Endothelial cell of umbilical vein (primary cell): ENCODE measurements at regions not wholly inside any gene's neighbourhood (a gene's known extent, or its start where the extent isn't known, plus 50 kb on each side); places are given as distances from the start of the nearest gene placed in this dataset.

Source experiments
- BruUV-seq: library from RNA; stranded (reverse); fragments of 400-500 nt; replicated peaks from 2 replicates; lab custom pipeline; 2021; lab: Mats Ljungman, UMichigan
- CTCF ChIA-PET: fragments of 300-600, 350-600 bp; sonication (Branson Sonifier 250); formaldehyde crosslinking; loops from one replicate; lab custom pipeline; 2021; ENCODE audit warnings: antibody characterized with exemption, inconsistent platforms; lab: Charles Lee
- POLR2A ChIA-PET: fragments of 300-600, 350-600 bp; sonication (Branson Sonifier 250); formaldehyde crosslinking; loops from one replicate; lab custom pipeline; 2021; ENCODE audit warnings: antibody characterized with exemption, inconsistent platforms; lab: Charles Lee
- DNase-seq: peaks from one replicate; pipeline ENCODE4 v3.0.0-alpha.2; 2011; ENCODE audit warnings: low read depth, low spot score
- FAIRE-seq: peaks from 2 replicates; lab custom pipeline; 2011; peaks lifted over from hg19 to GRCh38; lab: Jason Lieb, UNC
- H2AFZ ChIP-seq: 2 replicates; pipeline ENCODE4 v1.6.0; 2012; ENCODE audit warnings: low read depth, low read length, control low read depth, inconsistent platforms
- H3K27ac ChIP-seq: 2 replicates; pipeline ENCODE4 v1.5.1; 2011; ENCODE audit warnings: low read depth, mild to moderate bottlenecking, control low read depth, low read length, moderate library complexity; ENCODE audit not compliant: insufficient read depth
- H3K27me3 ChIP-seq, 2 experiments: 2 replicates each; pipeline versions ENCODE4 v1.6.0 to v1.6.1; 2011; ENCODE audit warnings: low read length in 2 of 2, mixed read lengths in 1 of 2; ENCODE audit not compliant: control insufficient read depth in 2 of 2, insufficient read depth in 2 of 2
- H3K36me3 ChIP-seq, 2 experiments: 2 replicates in 1 of 2; 3 replicates in 1 of 2; pipeline ENCODE4 v1.5.1; 2011; ENCODE audit warnings: low read length in 2 of 2, mild to moderate bottlenecking in 1 of 2, moderate library complexity in 1 of 2; ENCODE audit not compliant: control insufficient read depth in 2 of 2, insufficient read depth in 2 of 2; ENCODE audit errors: extremely low read depth in 1 of 2
- H3K4me1 ChIP-seq: 3 replicates; pipeline ENCODE4 v1.5.1; 2011; ENCODE audit warnings: mild to moderate bottlenecking, low read length; ENCODE audit not compliant: control insufficient read depth, insufficient read depth; ENCODE audit errors: extremely low read depth
- H3K4me2 ChIP-seq: 2 replicates; pipeline ENCODE4 v1.6.1; 2011; ENCODE audit warnings: low read length, control low read depth, mixed read lengths; ENCODE audit not compliant: insufficient read depth
- H3K4me3 ChIP-seq, 3 experiments: fragments of 200-600 bp in 1 of 3; sonication (generic), shearing (Covaris generic) in 1 of 3; replicated peaks in 1 of 3; 2 replicates each; pipeline ENCODE4 v1.5.1; 2011 to 2016; ENCODE audit warnings: control low read depth in 3 of 3, low read length in 3 of 3, mild to moderate bottlenecking in 2 of 3, inconsistent platforms in 1 of 3, low read depth in 1 of 3, moderate library complexity in 1 of 3; ENCODE audit not compliant: insufficient read depth in 1 of 3
- H3K79me2 ChIP-seq: 2 replicates; pipeline ENCODE4 v1.6.0; 2012; ENCODE audit warnings: low read length, inconsistent platforms; ENCODE audit not compliant: control insufficient read depth, insufficient read depth
- H3K9ac ChIP-seq: replicated peaks from 2 replicates; pipeline ENCODE3; 2011; ENCODE audit warnings: low read length, control low read depth; ENCODE audit not compliant: insufficient read depth; ENCODE audit errors: extremely low read depth
- H3K9me1 ChIP-seq: replicated peaks from 3 replicates; pipeline ENCODE4 v1.6.0; 2011; ENCODE audit warnings: mild to moderate bottlenecking, low read length; ENCODE audit not compliant: control insufficient read depth, insufficient read depth; ENCODE audit errors: extremely low read depth
- H3K9me3 ChIP-seq: replicated peaks from 2 replicates; pipeline ENCODE4 v1.5.1; 2012; ENCODE audit warnings: low read length, inconsistent platforms; ENCODE audit not compliant: control insufficient read depth, insufficient read depth
- H4K20me1 ChIP-seq: replicated peaks from 2 replicates; pipeline ENCODE3; 2011; ENCODE audit warnings: mild to moderate bottlenecking, low read length; ENCODE audit not compliant: control insufficient read depth, insufficient read depth; ENCODE audit errors: extremely low read depth
- CTCF ChIP-seq, 2 donors: IDR thresholded peaks; 1 replicate in 1 of 2; 2 replicates in 1 of 2; pipeline ENCODE4 v1.5.1; 2011; ENCODE audit warnings: low read length in 2 of 2, mild to moderate bottlenecking in 2 of 2, moderate library complexity in 2 of 2, control low read depth in 1 of 2, inconsistent platforms in 1 of 2, low read depth in 1 of 2; ENCODE audit not compliant: insufficient read depth in 1 of 2; ENCODE audit errors: extremely low read depth in 1 of 2
- EZH2 ChIP-seq: IDR thresholded peaks from 2 replicates; pipeline ENCODE4 v1.6.1; 2012; ENCODE audit warnings: borderline replicate concordance, low read depth, mild to moderate bottlenecking, moderate library complexity, low read length, inconsistent platforms; ENCODE audit not compliant: severe bottlenecking
- FOS ChIP-seq: IDR thresholded peaks from 2 replicates; pipeline ENCODE4 v1.6.1; 2011; ENCODE audit warnings: mild to moderate bottlenecking, low read length, moderate library complexity, borderline replicate concordance; ENCODE audit not compliant: insufficient read depth
- GATA2 ChIP-seq: IDR thresholded peaks from 2 replicates; pipeline ENCODE4 v1.7.0; 2011; ENCODE audit warnings: low read depth, mild to moderate bottlenecking, moderate library complexity, mixed read lengths, low read length; ENCODE audit not compliant: insufficient read length, insufficient read depth
- JUN ChIP-seq: IDR thresholded peaks from 2 replicates; pipeline ENCODE4 v1.6.1; 2011; ENCODE audit warnings: borderline replicate concordance, low read depth; ENCODE audit not compliant: insufficient read length, insufficient read depth
- MAX ChIP-seq: IDR thresholded peaks from 2 replicates; pipeline ENCODE4 v1.6.1; 2011; ENCODE audit not compliant: insufficient read depth, insufficient read length
- MYC ChIP-seq: IDR thresholded peaks from one replicate; pipeline ENCODE4 v1.6.1; 2011; ENCODE audit warnings: mild to moderate bottlenecking, low read depth, low read length
- POLR2A ChIP-seq: IDR thresholded peaks from 2 replicates; pipeline ENCODE4 v1.6.1; 2012; ENCODE audit warnings: low read depth, mild to moderate bottlenecking, control low read depth, low read length
- POLR2AphosphoS5 ChIP-seq: IDR thresholded peaks from 2 replicates; pipeline ENCODE4 v1.6.1; 2012; ENCODE audit warnings: low read depth, mild to moderate bottlenecking, control low read depth, low read length, moderate library complexity; ENCODE audit not compliant: insufficient read depth
- dilution Hi-C: fragments of 300-500 bp; cut with MboI; formaldehyde crosslinking; loops from one replicate; pipeline ENCODE4 v1.15.0; 2019; ENCODE audit warnings: low sequenced_read_pairs; ENCODE audit not compliant: extremely low pct_ligation_motif_present
- intact Hi-C: fragments of 100-400 bp; cut with micrococcal nuclease; formaldehyde crosslinking; loops from one replicate; pipeline ENCODE4 v1.10.0; 2022

- BruUV-seq, result no TSS peak
- Histone ChIP-seq H2AFZ (no peak overlapping the region), H3K4me1 (no peaks in the 10 kb centered on the region), H3K4me3 (no peak overlapping the region), H3K27ac (no peak overlapping the region), H3K27me3 (no peaks in the 10 kb centered on the region), H3K9me3 (no peaks in the 10 kb centered on the region), H3K36me3 (no peaks in the 10 kb centered on the region), H3K9ac (no peak overlapping the region), H3K4me2 (no peak overlapping the region), H3K9me1 (no peaks in the 10 kb centered on the region), H4K20me1 (no peaks in the 10 kb centered on the region), H3K79me2 (no peaks in the 10 kb centered on the region)
- TF ChIP-seq JUN (no peak), POLR2A (no peak), POLR2AphosphoS5 (no peak)
- FAIRE-seq (no peak), DNase-seq (no peak)
- intact Hi-C loops (no loop called here), dilution Hi-C loops (no loop called here)
- ChIA-PET POLR2A (no interaction called here), CTCF (no interaction called here)
Measured at GRCh38 chr4:28241021-28241420, 1380.4 kb downstream of the STIM2 start.

GRCh38 chr4:28247805-28248204 is 1387.2 kb downstream of the STIM2 start:
- no peak overlapping the region for H3K27ac ChIP-seq
- POLR2A ChIA-PET, result no interaction called here
- DNase-seq, result no peak
- CTCF ChIA-PET, result no interaction called here
- no peak for FAIRE-seq
- no peak overlapping the region for H3K4me2 ChIP-seq
- H3K36me3 ChIP-seq, result no peaks in the 10 kb centered on the region
- H3K79me2 ChIP-seq, result no peaks in the 10 kb centered on the region
- intact Hi-C loops, result no loop called here
- H3K9me1 ChIP-seq, result no peaks in the 10 kb centered on the region
- no peaks in the 10 kb centered on the region for H3K4me1 ChIP-seq
- dilution Hi-C loops, result no loop called here
- no peak overlapping the region for H2AFZ ChIP-seq
- no peaks in the 10 kb centered on the region for H4K20me1 ChIP-seq
- H3K9ac ChIP-seq, result no peak overlapping the region
- H3K9me3 ChIP-seq, result no peaks in the 10 kb centered on the region
- no peak for TF ChIP-seq EZH2
- TF ChIP-seq MAX, result no peak
- TF ChIP-seq FOS, result no peak
- no peak for TF ChIP-seq MYC
- TF ChIP-seq GATA2, result no peak
- TF ChIP-seq CTCF (IDR thresholded peaks at IDR 0.05; ENCODE audit: extremely low read depth in 1 of 2, insufficient read depth in 1 of 2, low read depth in 1 of 2, low read length in 2 of 2), result no peak
- no peak for TF ChIP-seq POLR2A
- TF ChIP-seq POLR2AphosphoS5, result no peak
- TF ChIP-seq JUN, result no peak
- H3K4me3 ChIP-seq, result no peak overlapping the region
- no peaks in the 10 kb centered on the region for H3K27me3 ChIP-seq
- no TSS peak for BruUV-seq
